ENCODE measurements at regions not wholly inside any gene's neighbourhood (a gene's known extent, or its start where the extent isn't known, plus 50 kb on each side); places are given as distances from the start of the nearest gene placed in this dataset.

- H3K4me3 ChIP-seq (ENCODE audit: low read depth in 1 of 2, low read length in 2 of 2) = no peak overlapping the region
- H3K9me3 ChIP-seq (ENCODE audit: control insufficient read depth in 2 of 2, insufficient read depth in 1 of 2, low read depth in 1 of 2, low read length in 1 of 2) = no peaks in the 10 kb centered on the region
- WGBS, 2 donors = 80 to 84% methylated on average over 1 of the region's 1 CpG
- no peak overlapping the region for H3K27ac ChIP-seq (ENCODE audit: low read depth in 2 of 2, low read length in 1 of 2)
- no peaks in the 10 kb centered on the region for H3K27me3 ChIP-seq (ENCODE audit: control insufficient read depth in 1 of 2, insufficient read depth in 2 of 2, low read length in 2 of 2)
- H3K4me1 ChIP-seq (ENCODE audit: control insufficient read depth in 2 of 2, insufficient read depth in 2 of 2, low read length in 1 of 2) = no peaks in the 10 kb centered on the region
- no peaks in the 10 kb centered on the region for H3K36me3 ChIP-seq (ENCODE audit: control insufficient read depth in 2 of 2, insufficient read depth in 2 of 2, low read length in 1 of 2)
These were observed 449.4 kb upstream of the HS6ST1 start for GRCh38 chr2:128768041-128768440.

- no peaks in the 10 kb centered on the region for H3K27me3 ChIP-seq (ENCODE audit: control insufficient read depth in 1 of 2, insufficient read depth in 2 of 2, low read length in 2 of 2)
- no peak overlapping the region for H3K4me3 ChIP-seq (ENCODE audit: low read depth in 1 of 2, low read length in 2 of 2)
- 91 to 95% methylated on average over 7 of the region's 7 CpGs for WGBS, 2 donors
- H3K27ac ChIP-seq (ENCODE audit: low read depth in 2 of 2, low read length in 1 of 2) = no peak overlapping the region
- no peaks in the 10 kb centered on the region for H3K9me3 ChIP-seq (ENCODE audit: control insufficient read depth in 2 of 2, insufficient read depth in 1 of 2, low read depth in 1 of 2, low read length in 1 of 2)
- peaks cover 0 to under 1% of the 10 kb centered on the region in 2 donors for H3K4me1 ChIP-seq (ENCODE audit: control insufficient read depth in 2 of 2, insufficient read depth in 2 of 2, low read length in 1 of 2)
- H3K36me3 ChIP-seq (ENCODE audit: control insufficient read depth in 2 of 2, insufficient read depth in 2 of 2, low read length in 1 of 2) = no peaks in the 10 kb centered on the region
These were observed 450.9 kb upstream of the HS6ST1 start for GRCh38 chr2:128769457-128770142.

- H3K9me3 ChIP-seq (ENCODE audit: control insufficient read depth in 2 of 2, insufficient read depth in 1 of 2, low read depth in 1 of 2, low read length in 1 of 2) = no peaks in the 10 kb centered on the region
- no peaks in the 10 kb centered on the region for H3K36me3 ChIP-seq (ENCODE audit: control insufficient read depth in 2 of 2, insufficient read depth in 2 of 2, low read length in 1 of 2)
- WGBS, 2 donors = 93% methylated on average over 18 of the region's 18 CpGs
- no peak overlapping the region for H3K4me3 ChIP-seq (ENCODE audit: low read depth in 1 of 2, low read length in 2 of 2)
- no peak overlapping the region for H3K27ac ChIP-seq (ENCODE audit: low read depth in 2 of 2, low read length in 1 of 2)
- H3K4me1 ChIP-seq (ENCODE audit: control insufficient read depth in 2 of 2, insufficient read depth in 2 of 2, low read length in 1 of 2) = peaks cover 0 to 5% of the 10 kb centered on the region in 2 donors
- no peaks in the 10 kb centered on the region for H3K27me3 ChIP-seq (ENCODE audit: control insufficient read depth in 1 of 2, insufficient read depth in 2 of 2, low read length in 2 of 2)
These were observed 451.7 kb upstream of the HS6ST1 start for GRCh38 chr2:128770143-128771085.

- Histone ChIP-seq H3K4me1 (ENCODE audit: control insufficient read depth in 2 of 2, insufficient read depth in 2 of 2, low read length in 1 of 2) (peaks cover 0 to 5% of the 10 kb centered on the region in 2 donors), H3K27ac (ENCODE audit: low read depth in 2 of 2, low read length in 1 of 2) (no peak overlapping the region), H3K36me3 (ENCODE audit: control insufficient read depth in 2 of 2, insufficient read depth in 2 of 2, low read length in 1 of 2) (no peaks in the 10 kb centered on the region), H3K9me3 (ENCODE audit: control insufficient read depth in 2 of 2, insufficient read depth in 1 of 2, low read depth in 1 of 2, low read length in 1 of 2) (no peaks in the 10 kb centered on the region), H3K4me3 (ENCODE audit: low read depth in 1 of 2, low read length in 2 of 2) (no peak overlapping the region), H3K27me3 (ENCODE audit: control insufficient read depth in 1 of 2, insufficient read depth in 2 of 2, low read length in 2 of 2) (no peaks in the 10 kb centered on the region)
- WGBS, 2 donors = 70 to 85% methylated on average over 2 of the region's 2 CpGs
These were observed 452.7 kb upstream of the HS6ST1 start for GRCh38 chr2:128771401-128771800.

- Histone ChIP-seq H3K4me3 (ENCODE audit: low read depth in 1 of 2, low read length in 2 of 2) (no peak overlapping the region), H3K27ac (ENCODE audit: low read depth in 2 of 2, low read length in 1 of 2) (no peak overlapping the region), H3K4me1 (ENCODE audit: control insufficient read depth in 2 of 2, insufficient read depth in 2 of 2, low read length in 1 of 2) (peaks cover 0 to 5% of the 10 kb centered on the region in 2 donors), H3K36me3 (ENCODE audit: control insufficient read depth in 2 of 2, insufficient read depth in 2 of 2, low read length in 1 of 2) (no peaks in the 10 kb centered on the region), H3K9me3 (ENCODE audit: control insufficient read depth in 2 of 2, insufficient read depth in 1 of 2, low read depth in 1 of 2, low read length in 1 of 2) (no peaks in the 10 kb centered on the region), H3K27me3 (ENCODE audit: control insufficient read depth in 1 of 2, insufficient read depth in 2 of 2, low read length in 2 of 2) (no peaks in the 10 kb centered on the region)
- WGBS, 2 donors = 86 to 91% methylated on average over 4 of the region's 4 CpGs
These were observed 454.0 kb upstream of the HS6ST1 start for GRCh38 chr2:128772671-128773070.

GRCh38 chr2:128773641-128774319, 455.1 kb upstream of the HS6ST1 start:
- Histone ChIP-seq H3K27me3 (ENCODE audit: control insufficient read depth in 1 of 2, insufficient read depth in 2 of 2, low read length in 2 of 2) (no peaks in the 10 kb centered on the region), H3K4me3 (ENCODE audit: low read depth in 1 of 2, low read length in 2 of 2) (no peak overlapping the region), H3K4me1 (ENCODE audit: control insufficient read depth in 2 of 2, insufficient read depth in 2 of 2, low read length in 1 of 2) (peaks cover 0 to 5% of the 10 kb centered on the region in 2 donors), H3K36me3 (ENCODE audit: control insufficient read depth in 2 of 2, insufficient read depth in 2 of 2, low read length in 1 of 2) (no peaks in the 10 kb centered on the region), H3K27ac (ENCODE audit: low read depth in 2 of 2, low read length in 1 of 2) (no peak overlapping the region), H3K9me3 (ENCODE audit: control insufficient read depth in 2 of 2, insufficient read depth in 1 of 2, low read depth in 1 of 2, low read length in 1 of 2) (no peaks in the 10 kb centered on the region)
- WGBS, 2 donors = 82 to 85% methylated on average over 16 of the region's 16 CpGs

GRCh38 chr2:128774320-128775216, 455.9 kb upstream of the HS6ST1 start:
- no peaks in the 10 kb centered on the region for H3K9me3 ChIP-seq (ENCODE audit: control insufficient read depth in 2 of 2, insufficient read depth in 1 of 2, low read depth in 1 of 2, low read length in 1 of 2)

GRCh38 chr2:128775217-128775913, 456.7 kb upstream of the HS6ST1 start:
- Histone ChIP-seq H3K27ac (ENCODE audit: low read depth in 2 of 2, low read length in 1 of 2) (no peak overlapping the region), H3K36me3 (ENCODE audit: control insufficient read depth in 2 of 2, insufficient read depth in 2 of 2, low read length in 1 of 2) (no peaks in the 10 kb centered on the region), H3K9me3 (ENCODE audit: control insufficient read depth in 2 of 2, insufficient read depth in 1 of 2, low read depth in 1 of 2, low read length in 1 of 2) (no peaks in the 10 kb centered on the region), H3K4me3 (ENCODE audit: low read depth in 1 of 2, low read length in 2 of 2) (no peak overlapping the region), H3K27me3 (ENCODE audit: control insufficient read depth in 1 of 2, insufficient read depth in 2 of 2, low read length in 2 of 2) (no peaks in the 10 kb centered on the region), H3K4me1 (ENCODE audit: control insufficient read depth in 2 of 2, insufficient read depth in 2 of 2, low read length in 1 of 2) (peaks cover 0 to 5% of the 10 kb centered on the region in 2 donors)
- WGBS, 2 donors = 94 to 96% methylated on average over 10 of the region's 10 CpGs

More at GRCh38 chr2:128774320-128775216, 455.9 kb upstream of the HS6ST1 start:
- 69 to 75% methylated on average over 7 of the region's 7 CpGs for WGBS, 2 donors
- peaks cover 0 to 5% of the 10 kb centered on the region in 2 donors for H3K4me1 ChIP-seq (ENCODE audit: control insufficient read depth in 2 of 2, insufficient read depth in 2 of 2, low read length in 1 of 2)
- H3K4me3 ChIP-seq (ENCODE audit: low read depth in 1 of 2, low read length in 2 of 2) = no peak overlapping the region
- no peak overlapping the region for H3K27ac ChIP-seq (ENCODE audit: low read depth in 2 of 2, low read length in 1 of 2)
- no peaks in the 10 kb centered on the region for H3K36me3 ChIP-seq (ENCODE audit: control insufficient read depth in 2 of 2, insufficient read depth in 2 of 2, low read length in 1 of 2)
- H3K27me3 ChIP-seq (ENCODE audit: control insufficient read depth in 1 of 2, insufficient read depth in 2 of 2, low read length in 2 of 2) = no peaks in the 10 kb centered on the region
